ENCODE measurements at regions not wholly inside any gene's neighbourhood (a gene's known extent, or its start where the extent isn't known, plus 50 kb on each side); places are given as distances from the start of the nearest gene placed in this dataset.
A peak's percentile ranks its signal among the peaks of the same experiment; 100 is the strongest.
"Not testable (repeated sequence)": the region's sequence is repeated elsewhere in the genome, so short reads cannot be mapped to it uniquely, and the experiment has no call there.

- no peak for DNase-seq (ENCODE audit: low spot score)
Measured at GRCh38 chr18:34482204-34482603, 227.9 kb upstream of the DTNA start.

DNA sequence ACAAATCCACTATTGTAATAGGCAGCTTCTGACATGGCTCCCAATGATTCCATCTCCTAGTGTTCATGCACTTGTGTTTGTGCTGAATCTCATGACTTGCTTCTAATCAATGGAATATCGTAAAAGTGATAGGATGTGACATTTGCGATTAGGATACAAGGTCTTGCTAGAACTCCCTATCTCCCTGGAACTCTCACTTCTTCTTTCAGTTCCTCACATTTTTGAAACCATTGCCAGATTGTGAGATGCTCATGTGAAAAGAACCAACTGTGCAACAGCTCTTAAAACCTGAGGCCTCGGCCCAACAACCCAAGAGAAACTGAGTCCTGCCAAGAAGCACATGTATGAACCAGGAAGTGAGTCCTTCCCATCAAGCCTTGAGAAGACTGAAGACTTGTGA lies 226.9 kb upstream of the DTNA start:
- no peak for DNase-seq (ENCODE audit: low spot score)

DNA sequence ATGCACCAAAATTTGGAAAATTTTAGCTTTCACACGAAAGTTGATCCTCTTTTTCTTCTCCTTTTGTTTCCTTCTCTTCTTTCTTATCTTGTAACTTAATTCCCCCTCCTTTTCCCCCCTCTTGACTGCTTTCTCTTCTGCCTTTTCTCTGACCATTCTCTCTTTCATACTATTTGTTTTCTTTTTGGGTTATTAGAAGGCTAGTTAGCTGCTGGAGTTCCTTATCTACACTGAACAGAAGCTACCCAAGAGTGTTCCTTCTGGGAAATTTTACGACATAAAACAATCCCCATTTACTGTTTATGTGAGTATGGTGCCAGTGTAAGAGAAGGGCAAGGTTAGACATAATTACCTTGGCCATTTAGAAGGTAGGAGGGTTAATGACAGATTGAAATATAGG lies 218.4 kb upstream of the DTNA start:
- DNase-seq (ENCODE audit: low spot score) = no peak

GRCh38 chr18:34492652-34493051 lies 217.4 kb upstream of the DTNA start:
- no peak for DNase-seq (ENCODE audit: low spot score)

GRCh38 chr18:34493099-34493544 lies 217.0 kb upstream of the DTNA start:
- peak; percentile 73 for DNase-seq (ENCODE audit: low spot score)

DNA sequence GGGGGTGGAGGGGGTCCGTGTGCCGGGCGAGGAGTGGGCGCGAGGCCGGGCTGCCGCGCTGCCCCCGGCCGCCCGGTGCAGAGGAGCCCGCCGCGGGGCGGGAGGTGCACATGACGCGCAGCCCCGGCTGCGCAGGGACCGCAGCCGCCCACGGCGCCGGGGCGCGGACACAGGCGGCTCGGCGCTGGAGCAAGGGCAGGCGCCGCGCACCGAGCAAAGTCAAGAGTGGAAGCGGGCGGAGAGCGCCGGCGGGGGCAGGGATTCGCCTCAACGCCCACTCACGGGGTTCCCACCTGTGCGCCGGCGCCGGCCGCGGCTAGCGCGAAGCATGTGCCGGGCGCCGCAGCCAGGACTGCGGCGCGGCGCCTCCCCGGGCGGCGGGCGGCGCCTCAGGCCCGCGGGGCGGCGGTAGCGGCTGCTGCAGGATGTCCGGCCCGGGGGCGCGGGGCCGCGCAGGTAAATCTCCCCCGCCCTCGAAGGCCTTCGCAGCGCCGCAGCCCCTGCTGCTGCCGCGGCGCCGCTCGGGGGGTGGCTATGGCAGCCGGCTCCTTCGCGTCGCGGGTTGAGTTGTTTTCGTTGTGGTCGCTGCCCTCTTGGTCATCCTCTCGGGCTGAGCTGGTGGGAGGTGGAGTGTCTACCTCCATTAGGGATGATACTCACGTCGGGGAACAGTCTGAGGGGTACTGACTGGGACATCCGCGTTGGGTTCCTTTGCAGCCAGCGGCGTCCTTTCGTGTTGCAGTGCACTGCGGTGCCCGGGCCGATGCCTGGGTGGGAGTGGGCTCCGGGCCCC lies 216.3 kb upstream of the DTNA start:
- peak; percentile 44 for DNase-seq (ENCODE audit: low spot score)

- DNase-seq (ENCODE audit: low spot score) = no peak
Measured at GRCh38 chr18:34494359-34494696, 215.8 kb upstream of the DTNA start.

- DNase-seq (ENCODE audit: low spot score) = no peak
Measured at GRCh38 chr18:34495506-34495905, 214.6 kb upstream of the DTNA start.

GRCh38 chr18:34501553-34501952 lies 208.5 kb upstream of the DTNA start:
- DNase-seq (ENCODE audit: low spot score) = no peak

- DNase-seq (ENCODE audit: low spot score) = no peak
Measured at GRCh38 chr18:34506198-34506597, 203.9 kb upstream of the DTNA start.

- no peak for DNase-seq (ENCODE audit: low spot score)
Measured at GRCh38 chr18:34509163-34509562, 200.9 kb upstream of the DTNA start.

DNA sequence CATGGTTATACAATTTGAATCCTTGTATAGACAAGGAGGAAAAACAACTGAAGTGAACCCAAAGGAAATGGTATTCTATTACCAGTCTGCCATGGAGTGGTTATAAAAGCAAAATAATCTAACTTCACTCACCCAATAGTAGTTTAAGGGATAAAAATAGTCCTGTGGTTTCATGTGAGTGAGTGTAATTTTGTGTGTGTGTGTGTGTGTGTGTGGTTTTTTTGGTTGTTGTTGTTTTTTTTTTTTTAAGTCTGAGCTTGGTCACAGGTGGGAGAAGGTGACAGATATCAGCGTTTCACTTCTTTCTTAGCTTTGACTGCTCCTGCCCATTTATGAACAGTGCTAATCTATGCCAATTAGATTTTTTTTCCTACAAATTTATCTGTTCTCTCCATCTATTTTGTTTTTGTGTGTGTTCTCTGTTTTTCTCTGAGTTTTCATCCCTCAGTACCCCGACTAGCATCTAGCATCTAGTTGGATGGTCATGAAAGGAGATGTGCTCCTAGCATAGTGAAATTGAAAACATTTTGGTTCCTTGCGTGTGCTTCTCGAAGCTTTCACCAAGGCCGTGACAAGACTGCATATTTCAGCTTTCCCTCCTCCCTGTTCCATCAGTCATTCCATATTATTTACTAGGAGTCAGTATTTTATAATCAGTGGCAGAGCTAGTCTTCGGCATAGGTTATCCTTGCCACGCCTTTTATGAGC lies 200.1 kb upstream of the DTNA start:
- DNase-seq (ENCODE audit: low spot score) = no peak

- DNase-seq (ENCODE audit: low spot score) = no peak
Measured at GRCh38 chr18:34510926-34511325, 199.2 kb upstream of the DTNA start.

DNA sequence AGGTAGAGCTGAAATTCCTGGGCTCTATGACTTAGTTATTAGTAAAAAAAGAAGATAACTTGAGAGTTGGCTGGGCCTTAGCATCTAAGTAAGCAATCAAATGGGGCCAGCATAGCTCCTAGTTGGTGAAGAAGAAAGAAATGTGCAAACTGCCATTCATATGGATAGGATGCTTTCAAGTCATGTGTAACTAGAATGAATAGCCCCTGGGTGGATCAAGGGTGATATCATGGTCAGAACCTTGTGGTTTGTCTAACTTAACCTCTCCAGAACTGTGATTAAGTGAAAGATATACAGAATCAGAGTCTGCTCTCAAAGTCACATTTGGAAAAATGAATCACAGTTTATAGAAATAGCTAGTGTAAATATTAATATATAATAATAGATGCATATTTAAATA lies 198.7 kb upstream of the DTNA start:
- DNase-seq (ENCODE audit: low spot score) = no peak

- no peak for DNase-seq (ENCODE audit: low spot score)
Measured at GRCh38 chr18:34511879-34512278, 198.2 kb upstream of the DTNA start.

- no peak for DNase-seq (ENCODE audit: low spot score)
Measured at GRCh38 chr18:34514238-34514637, 195.9 kb upstream of the DTNA start.

GRCh38 chr18:34514957-34515356 lies 195.1 kb upstream of the DTNA start:
- no peak for DNase-seq (ENCODE audit: low spot score)

DNA sequence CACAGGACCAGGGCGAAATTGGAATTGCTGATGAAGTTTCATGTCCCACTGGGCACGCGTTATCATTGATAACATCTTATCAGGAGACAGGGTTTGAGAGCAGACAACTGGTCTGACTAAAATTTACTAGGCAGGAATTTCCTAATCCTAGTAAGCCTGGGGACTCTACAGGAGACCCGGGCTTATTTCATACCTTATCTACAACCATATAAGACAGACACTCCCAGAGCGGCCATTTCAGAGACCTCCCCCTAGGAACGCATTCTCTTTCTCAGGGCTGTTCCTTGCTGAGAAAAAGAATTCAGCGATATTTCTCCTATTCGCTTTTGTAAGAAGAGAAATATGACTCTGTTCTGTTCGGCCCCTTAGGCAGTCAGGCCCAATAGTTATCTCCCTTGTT lies 193.7 kb upstream of the DTNA start:
- not testable (repeated sequence) for DNase-seq (ENCODE audit: low spot score)

- not testable (repeated sequence) for DNase-seq (ENCODE audit: low spot score)
Measured at GRCh38 chr18:34516996-34517395, 193.1 kb upstream of the DTNA start.

DNA sequence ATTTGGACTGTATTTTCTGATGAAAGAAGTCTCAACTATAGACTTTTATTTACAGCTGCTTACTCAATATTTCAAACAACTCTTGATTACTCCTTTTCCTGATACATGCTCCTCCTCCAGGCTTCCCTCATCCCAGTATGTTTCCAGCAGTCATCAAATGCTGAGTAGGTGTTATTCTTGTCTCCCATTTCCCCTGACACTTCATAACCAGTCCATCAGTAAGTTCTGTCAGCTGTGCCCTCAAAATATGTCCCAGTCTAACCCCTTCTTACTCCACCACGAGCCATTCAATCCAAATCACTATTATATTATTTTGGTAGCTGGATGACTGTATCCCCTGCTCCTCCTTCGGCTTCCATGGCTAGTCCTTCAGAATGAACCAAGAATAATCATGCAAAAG lies 189.1 kb upstream of the DTNA start:
- no peak for DNase-seq (ENCODE audit: low spot score)

GRCh38 chr18:34522603-34523002 lies 187.5 kb upstream of the DTNA start:
- no peak for DNase-seq (ENCODE audit: low spot score)

GRCh38 chr18:34525244-34525643 lies 184.9 kb upstream of the DTNA start:
- no peak for DNase-seq (ENCODE audit: low spot score)

GRCh38 chr18:34528177-34528576 lies 181.9 kb upstream of the DTNA start:
- DNase-seq (ENCODE audit: low spot score) = no peak

Data from GM03348 (cell line).